ENCODE measurements at regions not wholly inside any gene's neighbourhood (a gene's known extent, or its start where the extent isn't known, plus 50 kb on each side); places are given as distances from the start of the nearest gene placed in this dataset.

GRCh38 chr10:50963063-50963462 lies 77.6 kb upstream of the A1CF start:
- TF ChIP-seq HINFP (tag; conservative IDR thresholded peaks at IDR 0.05; ENCODE audit: low read depth) (no peak), CTCF (IDR thresholded peaks at IDR 0.05 in 2 of 3, conservative IDR thresholded peaks at IDR 0.05 in 1 of 3; ENCODE audit: insufficient read depth in 2 of 3, low read depth in 1 of 3, low read length in 3 of 3) (no peak)
